ENCODE measurements at regions not wholly inside any gene's neighbourhood (a gene's known extent, or its start where the extent isn't known, plus 50 kb on each side); places are given as distances from the start of the nearest gene placed in this dataset.
"Not testable (repeated sequence)": the region's sequence is repeated elsewhere in the genome, so short reads cannot be mapped to it uniquely, and the experiment has no call there.

GRCh38 chr20:29301624-29302259 is 1955.7 kb upstream of the DEFB115 start:
- intact Hi-C loops (cut with DNase I), result no loop called here
- no peaks in the 10 kb centered on the region for H3K36me3 ChIP-seq (ENCODE audit: control insufficient read depth in 2 of 3, insufficient read depth in 3 of 3, low read length in 3 of 3)
- H3K4me1 ChIP-seq (ENCODE audit: control insufficient read depth in 2 of 3, insufficient read depth in 2 of 3, low read depth in 1 of 3, low read length in 3 of 3), result no peaks in the 10 kb centered on the region
- H3K9me3 ChIP-seq (ENCODE audit: control insufficient read depth in 2 of 3, insufficient read depth in 1 of 3, low read length in 3 of 3), result peaks cover 0 to 3% (median 0%) of the 10 kb centered on the region in 3 donors
- FAIRE-seq (no peak), DNase-seq (no peak)
- TF ChIP-seq CTCF (IDR thresholded peaks at IDR 0.05; ENCODE audit: borderline replicate concordance, extremely low read depth, insufficient read depth), result no peak
- H3K9ac ChIP-seq (ENCODE audit: low read length in 3 of 3), result no peak overlapping the region
- no peaks in the 10 kb centered on the region for H3K27me3 ChIP-seq (ENCODE audit: control insufficient read depth, insufficient read depth, low read length)
- no peak overlapping the region for H3K4me3 ChIP-seq (ENCODE audit: low read length in 3 of 3)
- no peak overlapping the region for H3K27ac ChIP-seq (ENCODE audit: low read depth in 2 of 2, low read length in 2 of 2)

GRCh38 chr20:29302979-29303644 is 1954.4 kb upstream of the DEFB115 start:
- FAIRE-seq, result no peak
- Histone ChIP-seq H3K4me3 (ENCODE audit: low read length in 3 of 3) (no peak overlapping the region), H3K27ac (ENCODE audit: low read depth in 2 of 2, low read length in 2 of 2) (no peak overlapping the region), H3K9me3 (ENCODE audit: control insufficient read depth in 2 of 3, insufficient read depth in 1 of 3, low read length in 3 of 3) (peaks cover 0 to 3% (median 0%) of the 10 kb centered on the region in 3 donors), H3K36me3 (ENCODE audit: control insufficient read depth in 2 of 3, insufficient read depth in 3 of 3, low read length in 3 of 3) (no peaks in the 10 kb centered on the region), H3K27me3 (ENCODE audit: control insufficient read depth, insufficient read depth, low read length) (no peaks in the 10 kb centered on the region), H3K4me1 (ENCODE audit: control insufficient read depth in 2 of 3, insufficient read depth in 2 of 3, low read depth in 1 of 3, low read length in 3 of 3) (no peaks in the 10 kb centered on the region), H3K9ac (ENCODE audit: low read length in 3 of 3) (no peak overlapping the region)
- DNase-seq, result no peak
- no peak for TF ChIP-seq CTCF (IDR thresholded peaks at IDR 0.05; ENCODE audit: borderline replicate concordance, extremely low read depth, insufficient read depth)
- intact Hi-C loops (cut with DNase I), result no loop called here

GRCh38 chr20:29306390-29307072 is 1950.9 kb upstream of the DEFB115 start:
- H3K9ac ChIP-seq (ENCODE audit: low read length in 3 of 3), result no peak overlapping the region
- no peaks in the 10 kb centered on the region for H3K4me1 ChIP-seq (ENCODE audit: control insufficient read depth in 2 of 3, insufficient read depth in 2 of 3, low read depth in 1 of 3, low read length in 3 of 3)
- H3K9me3 ChIP-seq (ENCODE audit: control insufficient read depth in 2 of 3, insufficient read depth in 1 of 3, low read length in 3 of 3), result peaks cover 0 to 3% (median 0%) of the 10 kb centered on the region in 3 donors
- intact Hi-C loops (cut with DNase I), result no loop called here
- no peak overlapping the region for H3K27ac ChIP-seq (ENCODE audit: low read depth in 2 of 2, low read length in 2 of 2)
- H3K27me3 ChIP-seq (ENCODE audit: control insufficient read depth, insufficient read depth, low read length), result no peaks in the 10 kb centered on the region
- H3K36me3 ChIP-seq (ENCODE audit: control insufficient read depth in 2 of 3, insufficient read depth in 3 of 3, low read length in 3 of 3), result no peaks in the 10 kb centered on the region
- FAIRE-seq (no peak), DNase-seq (no peak)
- H3K4me3 ChIP-seq (ENCODE audit: low read length in 3 of 3), result no peak overlapping the region
- TF ChIP-seq CTCF (IDR thresholded peaks at IDR 0.05; ENCODE audit: borderline replicate concordance, extremely low read depth, insufficient read depth), result no peak

DNA sequence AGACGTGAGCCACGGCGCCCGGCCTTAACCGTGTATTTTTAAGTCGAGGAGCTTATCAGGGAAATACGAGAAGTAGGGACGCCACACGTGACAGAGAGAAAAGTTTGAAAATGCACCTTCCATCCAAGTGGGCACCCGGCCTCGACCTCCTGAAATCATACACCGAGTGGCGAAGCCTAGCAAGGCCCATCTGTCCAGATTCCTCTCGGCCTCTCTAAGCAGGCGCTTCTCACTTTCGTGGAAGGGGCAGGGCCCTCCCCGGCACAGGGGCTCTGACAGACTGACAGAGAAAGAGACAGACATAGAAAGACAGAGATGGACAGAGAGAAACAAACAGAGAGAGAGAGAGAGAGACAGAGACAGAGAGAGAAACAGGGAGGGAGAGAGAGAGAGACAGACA is 1950.0 kb upstream of the DEFB115 start:
- H3K4me3 ChIP-seq (ENCODE audit: low read length in 3 of 3); H3K27ac ChIP-seq (ENCODE audit: low read depth in 2 of 2, low read length in 2 of 2); DNase-seq; H3K9me3 ChIP-seq (ENCODE audit: control insufficient read depth in 2 of 3, insufficient read depth in 1 of 3, low read length in 3 of 3); H3K9ac ChIP-seq (ENCODE audit: low read length in 3 of 3); H3K36me3 ChIP-seq (ENCODE audit: control insufficient read depth in 2 of 3, insufficient read depth in 3 of 3, low read length in 3 of 3); FAIRE-seq; intact Hi-C loops (cut with DNase I); H3K4me1 ChIP-seq (ENCODE audit: control insufficient read depth in 2 of 3, insufficient read depth in 2 of 3, low read depth in 1 of 3, low read length in 3 of 3); H3K27me3 ChIP-seq (ENCODE audit: control insufficient read depth, insufficient read depth, low read length): not testable (repeated sequence)

GRCh38 chr20:29308956-29309355 is 1948.5 kb upstream of the DEFB115 start:
- not testable (repeated sequence) for FAIRE-seq

DNA sequence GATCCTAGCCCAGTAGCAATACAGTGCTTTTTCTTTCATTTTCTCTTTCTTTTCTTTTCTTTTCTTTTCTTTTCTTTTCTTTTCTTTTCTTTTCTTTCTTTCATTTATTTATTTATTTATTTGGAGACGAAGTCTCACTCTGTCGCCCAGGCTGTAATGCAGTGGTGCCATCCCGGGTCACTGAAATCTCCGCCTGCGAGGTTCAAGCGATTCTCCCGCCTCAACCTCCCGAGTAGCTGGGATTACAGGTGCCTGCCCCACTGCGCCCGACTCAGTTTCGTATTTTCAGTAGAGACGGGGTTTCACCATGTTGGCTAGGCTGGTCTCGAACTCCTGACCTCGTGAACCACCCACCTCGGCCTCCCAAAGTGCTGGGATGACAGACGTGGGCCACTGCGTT is 1948.0 kb upstream of the DEFB115 start:
- H3K27me3 ChIP-seq (ENCODE audit: control insufficient read depth, insufficient read depth, low read length); H3K4me3 ChIP-seq (ENCODE audit: low read length in 3 of 3); H3K27ac ChIP-seq (ENCODE audit: low read depth in 2 of 2, low read length in 2 of 2); H3K9ac ChIP-seq (ENCODE audit: low read length in 3 of 3); DNase-seq; H3K4me1 ChIP-seq (ENCODE audit: control insufficient read depth in 2 of 3, insufficient read depth in 2 of 3, low read depth in 1 of 3, low read length in 3 of 3); FAIRE-seq; intact Hi-C loops (cut with DNase I); H3K9me3 ChIP-seq (ENCODE audit: control insufficient read depth in 2 of 3, insufficient read depth in 1 of 3, low read length in 3 of 3); H3K36me3 ChIP-seq (ENCODE audit: control insufficient read depth in 2 of 3, insufficient read depth in 3 of 3, low read length in 3 of 3): not testable (repeated sequence)

More at GRCh38 chr20:29308956-29309355, 1948.5 kb upstream of the DEFB115 start:
- H3K27me3 ChIP-seq (ENCODE audit: control insufficient read depth, insufficient read depth, low read length); H3K36me3 ChIP-seq (ENCODE audit: control insufficient read depth in 2 of 3, insufficient read depth in 3 of 3, low read length in 3 of 3); H3K4me1 ChIP-seq (ENCODE audit: control insufficient read depth in 2 of 3, insufficient read depth in 2 of 3, low read depth in 1 of 3, low read length in 3 of 3); H3K9ac ChIP-seq (ENCODE audit: low read length in 3 of 3); DNase-seq; intact Hi-C loops (cut with DNase I); H3K27ac ChIP-seq (ENCODE audit: low read depth in 2 of 2, low read length in 2 of 2); H3K4me3 ChIP-seq (ENCODE audit: low read length in 3 of 3); H3K9me3 ChIP-seq (ENCODE audit: control insufficient read depth in 2 of 3, insufficient read depth in 1 of 3, low read length in 3 of 3): not testable (repeated sequence)

Measured in kidney (tissue), 13 donors.